Esophagus muscularis mucosa (tissue), 4 donors: ENCODE measurements at regions not wholly inside any gene's neighbourhood (a gene's known extent, or its start where the extent isn't known, plus 50 kb on each side); places are given as distances from the start of the nearest gene placed in this dataset.

Source experiments
- DNase-seq: peaks from one replicate; pipeline ENCODE4 v3.0.0-alpha.2; 2017; ENCODE audit errors: extremely low spot score
- H3K27ac ChIP-seq, 4 donors: fragments of 200-600 bp; sonication (generic); replicated peaks in 1 of 4; 1 replicate in 3 of 4; 2 replicates in 1 of 4; pipeline ENCODE4 v1.5.1; 2016 to 2019; ENCODE audit warnings: mild to moderate bottlenecking in 1 of 4
- H3K27me3 ChIP-seq, 4 donors: fragments of 200-600 bp; sonication (generic); one replicate each; pipeline versions ENCODE4 v1.5.1 to v1.6.0; 2016 to 2019
- H3K36me3 ChIP-seq, 4 donors: fragments of 200-600 bp; sonication (generic); one replicate each; pipeline ENCODE4 v1.5.1; 2016 to 2019
- H3K4me1 ChIP-seq, 4 donors: fragments of 200-600 bp; sonication (generic); one replicate each; pipeline ENCODE4 v1.5.1; 2016 to 2019
- H3K4me3 ChIP-seq, 4 donors: fragments of 200-600 bp; sonication (generic); 1 replicate in 2 of 4; 2 replicates in 2 of 4; pipeline ENCODE4 v1.5.1; 2016 to 2019; ENCODE audit warnings: mild to moderate bottlenecking in 4 of 4, moderate library complexity in 1 of 4
- H3K9me3 ChIP-seq, 4 donors: fragments of 200-600 bp; sonication (generic); 1 replicate in 3 of 4; 2 replicates in 1 of 4; pipeline ENCODE4 v1.5.1; 2016 to 2019
- EP300 ChIP-seq: sonication (generic); formaldehyde crosslinking; IDR thresholded peaks from one replicate; pipeline ENCODE4 v1.6.1; 2017; ENCODE audit warnings: antibody characterized with exemption
- POLR2A ChIP-seq: fragments of 450-650 bp; IDR thresholded peaks from one replicate; pipeline ENCODE4 v1.6.1; 2017; ENCODE audit warnings: antibody characterized with exemption, moderate library complexity, mild to moderate bottlenecking, low read depth
- POLR2AphosphoS5 ChIP-seq, 2 donors: sonication (generic); formaldehyde crosslinking; IDR thresholded peaks; one replicate each; pipeline ENCODE4 v1.6.1; 2017; ENCODE audit warnings: antibody characterized with exemption in 2 of 2
- WGBS: methylation state at CpG from one replicate; pipeline ENCODE4 v1.1.5; 2018; 5-methylcytosine and 5-hydroxymethylcytosine counted together
- intact Hi-C: fragments of 100-400 bp; cut with DNase I; formaldehyde crosslinking; loops from one replicate; pipeline ENCODE4 v1.15.1; 2023
- TF ChIP-seq, protein P1 (sequence below), 3 experiments: fragments of 200-600 bp in 2 of 3; fragments of 450-650 bp in 1 of 3; sonication (generic) in 2 of 3; IDR thresholded peaks; one replicate each; pipeline ENCODE4 v1.5.1; 2017 to 2019; ENCODE audit warnings: antibody characterized with exemption in 3 of 3, mild to moderate bottlenecking in 2 of 3, moderate library complexity in 1 of 3

DNA sequence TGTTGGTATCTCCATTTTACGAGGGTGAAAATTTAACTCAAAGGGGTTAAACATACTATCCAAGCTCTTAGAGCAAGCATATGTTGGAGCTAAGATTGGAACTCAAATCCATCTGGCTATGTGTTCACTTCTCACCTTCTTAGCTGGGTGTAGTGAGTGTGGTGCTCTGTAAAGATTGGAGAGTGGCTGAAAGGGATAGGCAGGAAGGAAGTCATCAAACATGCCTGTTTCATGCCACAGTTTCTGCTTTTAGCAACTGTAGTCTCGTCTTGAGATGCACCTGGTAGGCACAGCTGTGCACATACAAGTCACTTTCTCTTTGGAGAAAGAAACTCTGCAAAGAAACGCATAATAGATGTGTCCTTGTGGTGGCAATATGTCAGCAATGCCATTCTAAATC lies 189.1 kb upstream of the MDFIC2 start:
- Histone ChIP-seq H3K27ac (no peak overlapping the region), H3K9me3 (no peaks in the 10 kb centered on the region), H3K36me3 (no peaks in the 10 kb centered on the region), H3K4me1 (peaks cover 0 to 17% (median 8%) of the 10 kb centered on the region in 4 donors), H3K27me3 (no peaks in the 10 kb centered on the region), H3K4me3 (no peak overlapping the region)
- TF ChIP-seq POLR2A, result no peak
- TF ChIP-seq, protein P1, sequence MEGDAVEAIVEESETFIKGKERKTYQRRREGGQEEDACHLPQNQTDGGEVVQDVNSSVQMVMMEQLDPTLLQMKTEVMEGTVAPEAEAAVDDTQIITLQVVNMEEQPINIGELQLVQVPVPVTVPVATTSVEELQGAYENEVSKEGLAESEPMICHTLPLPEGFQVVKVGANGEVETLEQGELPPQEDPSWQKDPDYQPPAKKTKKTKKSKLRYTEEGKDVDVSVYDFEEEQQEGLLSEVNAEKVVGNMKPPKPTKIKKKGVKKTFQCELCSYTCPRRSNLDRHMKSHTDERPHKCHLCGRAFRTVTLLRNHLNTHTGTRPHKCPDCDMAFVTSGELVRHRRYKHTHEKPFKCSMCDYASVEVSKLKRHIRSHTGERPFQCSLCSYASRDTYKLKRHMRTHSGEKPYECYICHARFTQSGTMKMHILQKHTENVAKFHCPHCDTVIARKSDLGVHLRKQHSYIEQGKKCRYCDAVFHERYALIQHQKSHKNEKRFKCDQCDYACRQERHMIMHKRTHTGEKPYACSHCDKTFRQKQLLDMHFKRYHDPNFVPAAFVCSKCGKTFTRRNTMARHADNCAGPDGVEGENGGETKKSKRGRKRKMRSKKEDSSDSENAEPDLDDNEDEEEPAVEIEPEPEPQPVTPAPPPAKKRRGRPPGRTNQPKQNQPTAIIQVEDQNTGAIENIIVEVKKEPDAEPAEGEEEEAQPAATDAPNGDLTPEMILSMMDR (IDR thresholded peaks at IDR 0.05), result no peak
- no peak for TF ChIP-seq EP300
- no peak for TF ChIP-seq POLR2AphosphoS5 (IDR thresholded peaks at IDR 0.05)
- WGBS, result 60% methylated on average over 3 of the region's 3 CpGs
- no peak for DNase-seq
- intact Hi-C loops, result no loop called here

- DNase-seq, result no peak
- H3K36me3 ChIP-seq, result no peaks in the 10 kb centered on the region
- no peaks in the 10 kb centered on the region for H3K27me3 ChIP-seq
- H3K27ac ChIP-seq, result peak overlapping the region in 1 of 4 donors; percentile 24
- no peak overlapping the region for H3K4me3 ChIP-seq
- 34% methylated on average over 7 of the region's 7 CpGs for WGBS
- TF ChIP-seq POLR2A (no peak), EP300 (no peak), POLR2AphosphoS5 (IDR thresholded peaks at IDR 0.05) (no peak)
- TF ChIP-seq, protein P1 (IDR thresholded peaks at IDR 0.05), result no peak
- H3K4me1 ChIP-seq, result peaks cover 0 to 34% (median 14%) of the 10 kb centered on the region in 4 donors
- H3K9me3 ChIP-seq, result no peaks in the 10 kb centered on the region
- intact Hi-C loops, result no loop called here
Measured at GRCh38 chr3:70488816-70489215, 176.4 kb upstream of the MDFIC2 start.

DNA sequence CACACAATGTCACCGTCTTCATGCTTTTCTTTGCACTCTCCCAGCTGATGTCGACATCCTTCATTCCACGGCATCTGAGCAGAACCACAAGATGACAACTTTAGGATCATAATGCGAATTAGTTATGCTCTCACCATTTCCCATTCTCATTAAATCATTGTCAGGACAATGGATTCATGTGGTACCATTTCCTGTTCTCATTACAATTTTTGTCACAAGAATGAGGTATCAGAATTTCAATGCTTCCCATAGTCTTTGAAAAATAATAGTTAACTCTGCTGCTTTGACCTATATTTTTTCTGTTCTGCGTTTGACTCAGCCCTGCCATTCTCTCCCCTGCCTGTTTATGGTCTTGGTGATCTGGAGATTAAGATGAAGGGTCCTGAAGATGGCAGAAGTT lies 175.7 kb upstream of the MDFIC2 start:
- no peaks in the 10 kb centered on the region for H3K27me3 ChIP-seq
- no peaks in the 10 kb centered on the region for H3K36me3 ChIP-seq
- 67% methylated on average over 5 of the region's 5 CpGs for WGBS
- no peaks in the 10 kb centered on the region for H3K9me3 ChIP-seq
- no peak overlapping the region for H3K4me3 ChIP-seq
- intact Hi-C loops, result no loop called here
- no peak for DNase-seq
- TF ChIP-seq EP300, result no peak
- no peak for TF ChIP-seq POLR2A
- no peak for TF ChIP-seq POLR2AphosphoS5 (IDR thresholded peaks at IDR 0.05)
- TF ChIP-seq, protein P1 (IDR thresholded peaks at IDR 0.05), result no peak
- H3K27ac ChIP-seq, result no peak overlapping the region
- peaks cover 0 to 41% (median 17%) of the 10 kb centered on the region in 4 donors for H3K4me1 ChIP-seq

DNA sequence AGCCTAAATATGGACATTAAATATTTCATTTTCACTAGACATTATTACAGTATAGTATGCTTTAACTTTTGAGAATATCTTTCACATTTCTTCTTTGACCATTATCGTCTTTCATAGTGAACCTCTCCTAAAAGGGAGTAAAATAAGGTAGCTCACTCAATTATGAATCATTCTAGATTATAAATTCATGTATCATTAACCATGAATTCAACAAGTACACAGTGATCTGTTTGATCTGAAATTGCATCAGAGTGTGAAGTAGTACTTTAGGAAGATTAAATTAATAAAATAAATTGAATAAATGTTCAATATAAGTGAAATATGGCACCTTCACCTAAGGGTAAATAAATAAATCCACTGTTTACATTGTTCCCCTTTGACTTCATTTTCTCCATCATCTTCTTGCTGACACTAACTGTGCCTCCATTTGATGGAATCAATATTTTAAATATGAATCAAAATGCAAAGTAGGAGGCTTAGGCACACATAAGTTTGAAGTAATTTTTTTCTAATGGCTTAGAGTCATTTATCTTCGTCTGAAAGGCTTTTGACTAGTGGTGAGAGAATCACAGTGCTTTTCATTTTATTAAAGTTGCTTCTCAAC lies 174.1 kb upstream of the MDFIC2 start:
- H3K36me3 ChIP-seq, result no peaks in the 10 kb centered on the region
- no peak overlapping the region for H3K4me3 ChIP-seq
- no peaks in the 10 kb centered on the region for H3K27me3 ChIP-seq
- peaks cover 0 to 45% (median 19%) of the 10 kb centered on the region in 4 donors for H3K4me1 ChIP-seq
- no peak for DNase-seq
- 86% methylated on average over 2 of the region's 2 CpGs for WGBS
- no peaks in the 10 kb centered on the region for H3K9me3 ChIP-seq
- no peak overlapping the region for H3K27ac ChIP-seq
- intact Hi-C loops, result no loop called here
- TF ChIP-seq POLR2AphosphoS5 (IDR thresholded peaks at IDR 0.05) (no peak), POLR2A (no peak)
- TF ChIP-seq, protein P1 (IDR thresholded peaks at IDR 0.05), result no peak

- peaks cover 0 to 18% (median 14%) of the 10 kb centered on the region in 4 donors for H3K4me1 ChIP-seq
- H3K9me3 ChIP-seq, result no peaks in the 10 kb centered on the region
- no peak overlapping the region for H3K4me3 ChIP-seq
- no peaks in the 10 kb centered on the region for H3K27me3 ChIP-seq
- no peak overlapping the region for H3K27ac ChIP-seq
- 89% methylated on average over 2 of the region's 2 CpGs for WGBS
- no peaks in the 10 kb centered on the region for H3K36me3 ChIP-seq
- TF ChIP-seq POLR2AphosphoS5 (IDR thresholded peaks at IDR 0.05) (no peak), POLR2A (no peak), EP300 (no peak)
- TF ChIP-seq, protein P1 (IDR thresholded peaks at IDR 0.05), result no peak
- intact Hi-C loops, result no loop called here
- DNase-seq, result no peak
Measured at GRCh38 chr3:70476174-70476573, 163.7 kb upstream of the MDFIC2 start.
